ENCODE measurements at regions not wholly inside any gene's neighbourhood (a gene's known extent, or its start where the extent isn't known, plus 50 kb on each side); places are given as distances from the start of the nearest gene placed in this dataset.

DNA sequence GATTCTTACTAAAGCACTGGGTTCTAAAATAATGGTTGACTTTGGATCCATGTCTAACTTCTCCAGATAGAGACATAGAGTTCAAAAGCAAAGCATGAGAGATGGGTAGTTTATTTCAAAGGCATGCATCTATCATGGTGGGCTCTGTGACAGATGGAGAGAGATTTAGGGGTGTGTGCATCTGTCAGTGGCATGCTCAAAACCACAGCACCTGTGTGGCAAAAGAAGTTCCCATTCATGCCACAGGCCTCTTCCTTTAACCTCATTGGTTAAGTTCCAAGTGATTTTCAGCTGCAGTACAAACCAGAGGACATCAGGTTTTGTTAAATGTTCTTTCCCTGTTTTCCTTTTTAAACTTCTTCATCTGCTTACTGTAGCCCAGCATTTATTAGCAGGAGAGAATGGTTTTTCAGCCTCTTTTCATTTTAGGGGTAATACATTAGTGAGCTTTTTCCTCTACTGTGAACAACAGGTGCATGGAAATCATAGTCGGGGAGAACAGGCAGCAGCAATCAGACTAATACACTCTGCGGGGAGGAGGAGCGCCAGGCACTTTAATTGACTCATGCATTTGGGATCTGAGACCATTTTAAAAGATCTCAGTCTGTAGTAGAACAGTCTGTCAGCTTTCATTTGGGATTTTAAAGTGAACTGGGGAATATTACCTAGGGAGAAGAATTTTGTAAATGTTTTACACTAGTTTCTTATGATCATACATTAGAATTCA, 52.4 kb upstream of the UPP2 start:
- Histone ChIP-seq H3K36me3 (ENCODE audit: low read depth) (no peaks in the 10 kb centered on the region), H3K4me1 (ENCODE audit: insufficient read depth, poor library complexity, severe bottlenecking) (no peaks in the 10 kb centered on the region), H3K4me3 (ENCODE audit: severe bottlenecking) (no peak overlapping the region), H3K27me3 (ENCODE audit: insufficient read depth, poor library complexity, severe bottlenecking) (no peaks in the 10 kb centered on the region), H3K9me3 (ENCODE audit: severe bottlenecking) (no peaks in the 10 kb centered on the region), H3K27ac (ENCODE audit: poor library complexity, severe bottlenecking) (no peak overlapping the region)
- ATAC-seq (ENCODE audit: low read depth) = no peak
- TF ChIP-seq, protein P1, sequence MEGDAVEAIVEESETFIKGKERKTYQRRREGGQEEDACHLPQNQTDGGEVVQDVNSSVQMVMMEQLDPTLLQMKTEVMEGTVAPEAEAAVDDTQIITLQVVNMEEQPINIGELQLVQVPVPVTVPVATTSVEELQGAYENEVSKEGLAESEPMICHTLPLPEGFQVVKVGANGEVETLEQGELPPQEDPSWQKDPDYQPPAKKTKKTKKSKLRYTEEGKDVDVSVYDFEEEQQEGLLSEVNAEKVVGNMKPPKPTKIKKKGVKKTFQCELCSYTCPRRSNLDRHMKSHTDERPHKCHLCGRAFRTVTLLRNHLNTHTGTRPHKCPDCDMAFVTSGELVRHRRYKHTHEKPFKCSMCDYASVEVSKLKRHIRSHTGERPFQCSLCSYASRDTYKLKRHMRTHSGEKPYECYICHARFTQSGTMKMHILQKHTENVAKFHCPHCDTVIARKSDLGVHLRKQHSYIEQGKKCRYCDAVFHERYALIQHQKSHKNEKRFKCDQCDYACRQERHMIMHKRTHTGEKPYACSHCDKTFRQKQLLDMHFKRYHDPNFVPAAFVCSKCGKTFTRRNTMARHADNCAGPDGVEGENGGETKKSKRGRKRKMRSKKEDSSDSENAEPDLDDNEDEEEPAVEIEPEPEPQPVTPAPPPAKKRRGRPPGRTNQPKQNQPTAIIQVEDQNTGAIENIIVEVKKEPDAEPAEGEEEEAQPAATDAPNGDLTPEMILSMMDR (IDR thresholded peaks at IDR 0.05; ENCODE audit: poor library complexity, severe bottlenecking) = no peak
- no peak for DNase-seq (ENCODE audit: low spot score)

DNA sequence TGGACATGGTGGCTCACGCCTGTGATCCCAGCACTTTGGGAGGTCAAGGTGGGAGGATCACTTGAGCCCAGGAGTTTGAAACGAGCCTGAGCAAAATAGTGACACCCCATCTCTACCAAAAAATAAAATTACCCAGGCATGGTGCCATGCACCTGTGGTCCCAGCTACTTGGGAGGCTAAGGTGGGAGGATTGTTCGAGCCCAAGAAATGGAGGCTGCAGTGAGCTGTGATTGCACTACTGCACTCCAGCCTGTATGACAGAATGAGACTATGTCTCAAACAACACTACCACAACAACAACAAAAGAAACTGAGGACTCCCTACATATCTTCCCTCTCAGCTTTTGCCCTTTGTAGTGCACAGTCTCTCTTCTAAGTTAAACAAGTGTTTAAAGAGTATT, 53.3 kb upstream of the UPP2 start:
- Histone ChIP-seq H3K27ac (ENCODE audit: poor library complexity, severe bottlenecking) (no peak overlapping the region), H3K27me3 (ENCODE audit: insufficient read depth, poor library complexity, severe bottlenecking) (no peaks in the 10 kb centered on the region), H3K4me1 (ENCODE audit: insufficient read depth, poor library complexity, severe bottlenecking) (no peaks in the 10 kb centered on the region), H3K4me3 (ENCODE audit: severe bottlenecking) (no peak overlapping the region), H3K9me3 (ENCODE audit: severe bottlenecking) (no peaks in the 10 kb centered on the region), H3K36me3 (ENCODE audit: low read depth) (no peaks in the 10 kb centered on the region)
- ATAC-seq (ENCODE audit: low read depth) (no peak), DNase-seq (ENCODE audit: low spot score) (no peak)
- TF ChIP-seq, protein P1 (IDR thresholded peaks at IDR 0.05; ENCODE audit: poor library complexity, severe bottlenecking) = no peak

DNA sequence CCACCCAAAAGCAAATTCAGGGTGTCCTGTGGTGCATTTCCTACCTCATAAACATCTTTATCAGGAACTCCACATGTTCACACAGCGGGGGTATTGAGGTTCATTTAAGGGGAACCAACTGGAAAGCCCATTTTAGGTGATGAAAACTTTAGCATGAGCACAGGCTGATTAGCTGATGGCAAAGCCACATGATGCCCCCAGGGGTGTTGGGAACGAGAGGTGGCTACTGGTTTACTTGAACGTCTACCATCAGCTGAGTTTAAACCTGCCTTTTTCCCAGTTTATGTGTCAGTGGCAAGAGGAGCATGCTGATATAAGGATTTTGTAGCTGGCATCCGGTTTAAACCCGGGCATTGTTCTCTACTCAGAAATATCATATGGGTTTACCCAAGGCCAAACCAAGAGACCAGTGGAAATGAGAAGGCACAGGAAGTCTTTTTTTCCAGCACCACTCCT, 54.5 kb upstream of the UPP2 start:
- DNase-seq (ENCODE audit: low spot score) (no peak), ATAC-seq (ENCODE audit: low read depth) (no peak)
- no peaks in the 10 kb centered on the region for H3K27me3 ChIP-seq (ENCODE audit: insufficient read depth, poor library complexity, severe bottlenecking)
- no peaks in the 10 kb centered on the region for H3K4me1 ChIP-seq (ENCODE audit: insufficient read depth, poor library complexity, severe bottlenecking)
- H3K4me3 ChIP-seq (ENCODE audit: severe bottlenecking) = no peak overlapping the region
- no peaks in the 10 kb centered on the region for H3K36me3 ChIP-seq (ENCODE audit: low read depth)
- no peak overlapping the region for H3K27ac ChIP-seq (ENCODE audit: poor library complexity, severe bottlenecking)
- TF ChIP-seq, protein P1 (IDR thresholded peaks at IDR 0.05; ENCODE audit: poor library complexity, severe bottlenecking) = no peak
- no peaks in the 10 kb centered on the region for H3K9me3 ChIP-seq (ENCODE audit: severe bottlenecking)

DNA sequence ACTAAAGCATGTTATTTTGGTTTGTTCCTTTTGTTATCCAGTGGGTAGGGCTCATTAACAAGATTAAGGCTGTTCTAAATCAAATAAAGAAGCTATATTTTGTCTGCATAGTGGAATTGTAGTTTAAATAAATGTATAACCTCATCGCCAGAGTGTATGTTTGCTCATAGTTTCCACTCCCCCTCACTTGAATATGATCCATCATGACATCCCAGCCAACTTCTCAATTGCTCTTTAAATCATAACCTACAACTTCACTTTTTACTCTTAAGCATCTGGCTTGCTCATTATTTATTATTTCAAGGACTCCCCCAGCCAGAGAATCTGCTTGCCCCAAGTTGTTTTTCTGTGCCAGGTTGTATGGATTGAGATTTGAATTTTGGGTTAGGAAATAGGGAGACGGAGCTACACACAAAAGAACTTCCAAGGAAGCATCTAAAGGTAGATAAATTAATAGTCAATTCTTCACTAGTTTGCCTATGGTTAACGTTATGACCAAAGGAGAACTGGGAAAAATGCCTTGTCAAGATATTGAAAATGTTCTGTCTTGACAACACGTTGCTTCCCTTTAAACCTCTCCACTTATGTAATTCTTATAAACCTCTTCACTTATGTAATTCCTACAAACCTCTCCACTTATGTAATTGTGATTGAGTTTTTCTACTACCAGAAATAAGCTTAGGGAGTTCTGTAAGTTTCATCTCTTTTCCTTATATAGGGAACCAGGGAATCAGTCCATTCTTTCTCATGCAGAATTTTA, 55.4 kb upstream of the UPP2 start:
- H3K4me3 ChIP-seq (ENCODE audit: severe bottlenecking) = no peak overlapping the region
- no peak for ATAC-seq (ENCODE audit: low read depth)

More for the DNA sequence above, 55.4 kb upstream of the UPP2 start:
- H3K36me3 ChIP-seq (ENCODE audit: low read depth) = no peaks in the 10 kb centered on the region
- H3K9me3 ChIP-seq (ENCODE audit: severe bottlenecking) = no peaks in the 10 kb centered on the region
- TF ChIP-seq, protein P1 (IDR thresholded peaks at IDR 0.05; ENCODE audit: poor library complexity, severe bottlenecking) = no peak
- H3K27ac ChIP-seq (ENCODE audit: poor library complexity, severe bottlenecking) = no peak overlapping the region
- DNase-seq (ENCODE audit: low spot score) = no peak
- H3K27me3 ChIP-seq (ENCODE audit: insufficient read depth, poor library complexity, severe bottlenecking) = no peaks in the 10 kb centered on the region
- no peaks in the 10 kb centered on the region for H3K4me1 ChIP-seq (ENCODE audit: insufficient read depth, poor library complexity, severe bottlenecking)
